ENCODE measurements at regions not wholly inside any gene's neighbourhood (a gene's known extent, or its start where the extent isn't known, plus 50 kb on each side); places are given as distances from the start of the nearest gene placed in this dataset.

GRCh38 chr4:19095491-19096046, 1074.0 kb upstream of the LCORL start:
- Histone ChIP-seq H3K4me3 (ENCODE audit: low read length, poor library complexity, severe bottlenecking) (no peak overlapping the region), H2AFZ (ENCODE audit: low read length) (no peak overlapping the region), H3K27me3 (ENCODE audit: insufficient read depth, low read length, poor library complexity, severe bottlenecking) (no peaks in the 10 kb centered on the region), H3K4me2 (ENCODE audit: low read depth, low read length, poor library complexity, severe bottlenecking) (no peak overlapping the region), H3K36me3 (ENCODE audit: insufficient read depth, low read length) (no peaks in the 10 kb centered on the region), H3K79me2 (ENCODE audit: insufficient read depth, low read length) (no peaks in the 10 kb centered on the region), H3K9me3 (ENCODE audit: insufficient read depth, low read depth, low read length) (no peaks in the 10 kb centered on the region; the same call in 1 of the 2 replicates), H3F3A (ENCODE audit: low read depth) (no peaks in the 10 kb centered on the region), H4K20me1 (ENCODE audit: insufficient read depth, low read length, poor library complexity, severe bottlenecking) (no peaks in the 10 kb centered on the region), H3K9ac (ENCODE audit: low read depth, low read length, poor library complexity, severe bottlenecking) (no peak overlapping the region), H3K4me1 (ENCODE audit: insufficient read depth, low read length, poor library complexity, severe bottlenecking) (no peaks in the 10 kb centered on the region), H3K9me2 (replicated peaks; ENCODE audit: low read depth, low read length) (no peaks in the 10 kb centered on the region)
- TF ChIP-seq EZH2phosphoT487 (IDR thresholded peaks at IDR 0.05; ENCODE audit: borderline replicate concordance) (no peak), CTCF (conservative IDR thresholded peaks at IDR 0.05; ENCODE audit: low read length) (no peak)

GRCh38 chr4:19093951-19094350, 1072.4 kb upstream of the LCORL start:
- H3K9ac ChIP-seq (ENCODE audit: low read depth, low read length, poor library complexity, severe bottlenecking) = no peak overlapping the region
- H3K4me2 ChIP-seq (ENCODE audit: low read depth, low read length, poor library complexity, severe bottlenecking) = no peak overlapping the region
- H3K9me2 ChIP-seq (replicated peaks; ENCODE audit: low read depth, low read length) = no peaks in the 10 kb centered on the region
- no peak overlapping the region for H2AFZ ChIP-seq (ENCODE audit: low read length)
- no peaks in the 10 kb centered on the region for H3F3A ChIP-seq (ENCODE audit: low read depth)
- H3K79me2 ChIP-seq (ENCODE audit: insufficient read depth, low read length) = no peaks in the 10 kb centered on the region
- no peak overlapping the region for H3K4me3 ChIP-seq (ENCODE audit: low read length, poor library complexity, severe bottlenecking)
- H4K20me1 ChIP-seq (ENCODE audit: insufficient read depth, low read length, poor library complexity, severe bottlenecking) = no peaks in the 10 kb centered on the region
- H3K36me3 ChIP-seq (ENCODE audit: insufficient read depth, low read length) = no peaks in the 10 kb centered on the region
- no peaks in the 10 kb centered on the region for H3K27me3 ChIP-seq (ENCODE audit: insufficient read depth, low read length, poor library complexity, severe bottlenecking)
- TF ChIP-seq EZH2phosphoT487 (IDR thresholded peaks at IDR 0.05; ENCODE audit: borderline replicate concordance) (no peak), CTCF (conservative IDR thresholded peaks at IDR 0.05; ENCODE audit: low read length) (no peak)
- H3K9me3 ChIP-seq (ENCODE audit: insufficient read depth, low read depth, low read length) = no peaks in the 10 kb centered on the region
- H3K4me1 ChIP-seq (ENCODE audit: insufficient read depth, low read length, poor library complexity, severe bottlenecking) = no peaks in the 10 kb centered on the region

GRCh38 chr4:19092797-19093196, 1071.2 kb upstream of the LCORL start:
- Histone ChIP-seq H3K9ac (ENCODE audit: low read depth, low read length, poor library complexity, severe bottlenecking) (no peak overlapping the region), H3K27me3 (ENCODE audit: insufficient read depth, low read length, poor library complexity, severe bottlenecking) (no peaks in the 10 kb centered on the region), H3K9me3 (ENCODE audit: insufficient read depth, low read depth, low read length) (no peaks in the 10 kb centered on the region), H3K36me3 (ENCODE audit: insufficient read depth, low read length) (no peaks in the 10 kb centered on the region), H3F3A (ENCODE audit: low read depth) (no peaks in the 10 kb centered on the region), H3K4me1 (ENCODE audit: insufficient read depth, low read length, poor library complexity, severe bottlenecking) (no peaks in the 10 kb centered on the region), H3K4me2 (ENCODE audit: low read depth, low read length, poor library complexity, severe bottlenecking) (no peak overlapping the region), H3K9me2 (replicated peaks; ENCODE audit: low read depth, low read length) (no peaks in the 10 kb centered on the region), H4K20me1 (ENCODE audit: insufficient read depth, low read length, poor library complexity, severe bottlenecking) (no peaks in the 10 kb centered on the region), H3K79me2 (ENCODE audit: insufficient read depth, low read length) (no peaks in the 10 kb centered on the region), H3K4me3 (ENCODE audit: low read length, poor library complexity, severe bottlenecking) (no peak overlapping the region), H2AFZ (ENCODE audit: low read length) (no peak overlapping the region)
- no peak for TF ChIP-seq CTCF (conservative IDR thresholded peaks at IDR 0.05; ENCODE audit: low read length)
- TF ChIP-seq EZH2phosphoT487 (IDR thresholded peaks at IDR 0.05; ENCODE audit: borderline replicate concordance) = no peak

Data from Loucy (cell line).